ENCODE measurements at regions not wholly inside any gene's neighbourhood (a gene's known extent, or its start where the extent isn't known, plus 50 kb on each side); places are given as distances from the start of the nearest gene placed in this dataset.

DNA sequence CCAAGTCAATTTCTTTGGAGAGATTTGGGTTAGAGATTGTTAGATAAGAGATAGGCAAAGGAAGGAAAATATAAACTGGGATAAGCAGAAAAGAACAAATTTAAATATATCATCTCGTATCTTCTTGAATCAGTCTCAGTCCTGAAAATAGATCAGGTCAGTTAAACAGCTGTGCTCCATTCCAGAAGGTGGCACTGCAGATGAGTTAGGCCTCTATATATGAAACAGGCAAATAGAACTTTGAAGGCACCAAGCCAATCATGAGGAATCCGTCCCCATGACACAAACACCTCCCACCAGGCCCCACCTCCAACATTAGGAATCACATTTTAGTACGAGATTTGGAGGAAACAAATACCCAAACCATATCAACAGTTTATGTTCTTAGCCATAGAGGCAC is 605.5 kb upstream of the USP15 start:
- WGBS (ENCODE audit: insufficient coverage) = no CpG with 5 or more reads among the region's 3 CpGs
- H3K36me3 ChIP-seq (ENCODE audit: control insufficient read depth, insufficient read depth, low read length) = no peaks in the 10 kb centered on the region
- DNase-seq = peak; percentile 9

DNA sequence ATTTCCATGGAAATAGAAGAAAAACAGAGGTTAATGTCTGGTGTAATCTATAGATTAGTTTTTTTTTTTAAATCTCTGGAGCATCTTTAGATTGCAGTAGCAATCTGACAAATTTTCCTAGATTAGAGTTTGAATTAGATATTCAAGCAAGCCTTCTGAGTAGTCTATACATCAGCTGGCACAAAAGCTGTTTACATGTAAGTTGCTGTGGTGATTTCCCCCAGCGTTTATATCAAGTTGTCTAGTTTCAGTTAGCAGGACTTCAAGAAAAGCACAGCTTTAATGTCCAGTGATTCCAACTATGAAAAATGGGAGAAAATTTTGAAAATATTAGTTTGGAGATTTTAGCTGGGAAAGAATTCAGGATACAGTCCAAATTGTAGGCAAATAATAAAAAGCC is 605.0 kb upstream of the USP15 start:
- Histone ChIP-seq H3K27me3 (ENCODE audit: control insufficient read depth, insufficient read depth, low read length) (no peaks in the 10 kb centered on the region), H3K4me3 (ENCODE audit: low read length) (no peak overlapping the region), H3K4me1 (ENCODE audit: control insufficient read depth, insufficient read depth, low read length) (no peaks in the 10 kb centered on the region), H3K9me3 (replicated peaks; ENCODE audit: control insufficient read depth, low read depth, low read length) (no peaks in the 10 kb centered on the region), H3K36me3 (ENCODE audit: control insufficient read depth, insufficient read depth, low read length) (no peaks in the 10 kb centered on the region), H3K27ac (ENCODE audit: low read length) (no peak overlapping the region)
- WGBS (ENCODE audit: insufficient coverage) = 33% methylated on average over 1 of the region's 1 CpG
- peak; percentile 3 for DNase-seq

More for the DNA sequence above, 605.5 kb upstream of the USP15 start:
- H3K27me3 ChIP-seq (ENCODE audit: control insufficient read depth, insufficient read depth, low read length) = no peaks in the 10 kb centered on the region
- no peak overlapping the region for H3K4me3 ChIP-seq (ENCODE audit: low read length)
- H3K27ac ChIP-seq (ENCODE audit: low read length) = no peak overlapping the region
- no peaks in the 10 kb centered on the region for H3K4me1 ChIP-seq (ENCODE audit: control insufficient read depth, insufficient read depth, low read length)
- H3K9me3 ChIP-seq (replicated peaks; ENCODE audit: control insufficient read depth, low read depth, low read length) = no peaks in the 10 kb centered on the region

DNA sequence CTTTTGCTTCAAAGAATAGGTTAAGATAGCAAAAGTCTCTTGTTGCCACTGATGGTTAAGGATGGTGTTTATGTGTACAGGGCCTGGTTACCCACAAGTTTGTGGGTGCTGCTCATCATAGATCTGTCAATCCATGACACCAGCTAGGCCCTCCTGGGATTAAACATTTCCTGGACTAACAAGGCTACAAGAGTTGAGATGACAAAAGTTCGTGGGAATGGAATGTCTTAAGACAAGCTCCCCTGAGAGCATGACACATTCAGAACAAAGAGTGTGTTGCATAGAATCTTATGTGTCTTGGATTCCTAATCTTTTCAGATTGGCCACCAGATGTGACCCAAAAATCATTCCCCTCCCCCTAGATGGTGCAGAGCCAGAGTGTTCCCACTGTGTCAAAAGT is 592.5 kb upstream of the USP15 start:
- WGBS (ENCODE audit: insufficient coverage) = no CpG with 5 or more reads among the region's 1 CpG
- no peaks in the 10 kb centered on the region for H3K27me3 ChIP-seq (ENCODE audit: control insufficient read depth, insufficient read depth, low read length)
- peak; percentile 6 for DNase-seq
- no peak overlapping the region for H3K27ac ChIP-seq (ENCODE audit: low read length)
- no peak overlapping the region for H3K4me3 ChIP-seq (ENCODE audit: low read length)
- H3K4me1 ChIP-seq (ENCODE audit: control insufficient read depth, insufficient read depth, low read length) = no peaks in the 10 kb centered on the region
- no peaks in the 10 kb centered on the region for H3K36me3 ChIP-seq (ENCODE audit: control insufficient read depth, insufficient read depth, low read length)
- peaks cover 20% of the 10 kb centered on the region for H3K9me3 ChIP-seq (replicated peaks; ENCODE audit: control insufficient read depth, low read depth, low read length)

DNA sequence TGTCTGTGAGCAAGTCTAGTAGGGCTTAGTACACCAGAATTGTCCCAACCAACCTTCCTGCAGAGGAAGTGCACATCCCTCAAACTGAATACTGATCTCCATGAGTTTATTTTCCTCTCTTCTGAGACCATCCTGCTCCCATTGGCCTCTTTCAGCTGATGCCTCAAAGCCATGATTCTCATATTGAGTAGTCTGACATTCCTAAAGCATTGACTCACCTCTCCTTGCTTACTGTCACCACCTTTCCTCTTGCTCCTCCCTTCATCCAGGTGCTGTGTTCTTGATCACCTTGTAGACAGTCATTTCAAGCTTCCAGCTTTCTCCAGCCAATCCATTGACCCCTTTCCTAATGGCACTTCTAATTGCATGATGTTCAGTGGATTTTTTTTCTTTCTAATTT is 583.7 kb upstream of the USP15 start:
- DNase-seq = no peak
- no peak overlapping the region for H3K4me3 ChIP-seq (ENCODE audit: low read length)
- peaks cover 3% of the 10 kb centered on the region for H3K9me3 ChIP-seq (replicated peaks; ENCODE audit: control insufficient read depth, low read depth, low read length)
- no peak overlapping the region for H3K27ac ChIP-seq (ENCODE audit: low read length)
- H3K36me3 ChIP-seq (ENCODE audit: control insufficient read depth, insufficient read depth, low read length) = no peaks in the 10 kb centered on the region
- H3K27me3 ChIP-seq (ENCODE audit: control insufficient read depth, insufficient read depth, low read length) = no peaks in the 10 kb centered on the region
- no peaks in the 10 kb centered on the region for H3K4me1 ChIP-seq (ENCODE audit: control insufficient read depth, insufficient read depth, low read length)

DNA sequence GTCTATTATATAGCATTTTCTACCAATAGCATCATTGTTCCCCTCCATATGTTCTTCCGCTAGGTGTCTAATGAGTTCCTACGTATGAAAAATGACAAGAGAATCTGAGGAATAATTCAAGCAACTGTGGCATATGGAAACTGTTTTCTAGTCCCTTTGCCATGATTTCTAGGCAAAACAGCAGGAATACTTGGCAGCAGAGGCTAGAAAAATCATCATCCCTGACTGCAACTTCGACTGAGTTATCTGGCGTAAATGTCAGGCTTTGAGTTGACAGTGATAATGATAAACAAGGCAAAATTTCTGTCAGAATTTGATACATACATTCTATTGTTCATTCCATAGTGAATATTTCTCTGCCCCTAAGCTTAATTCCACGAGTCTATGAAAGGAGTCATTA is 572.8 kb upstream of the USP15 start:
- no peaks in the 10 kb centered on the region for H3K9me3 ChIP-seq (replicated peaks; ENCODE audit: control insufficient read depth, low read depth, low read length)
- H3K36me3 ChIP-seq (ENCODE audit: control insufficient read depth, insufficient read depth, low read length) = no peaks in the 10 kb centered on the region
- H3K4me3 ChIP-seq (ENCODE audit: low read length) = no peak overlapping the region
- no peaks in the 10 kb centered on the region for H3K27me3 ChIP-seq (ENCODE audit: control insufficient read depth, insufficient read depth, low read length)
- H3K27ac ChIP-seq (ENCODE audit: low read length) = no peak overlapping the region
- 80% methylated on average over 1 of the region's 5 CpGs for WGBS (ENCODE audit: insufficient coverage)
- peak; percentile 14 for DNase-seq
- no peaks in the 10 kb centered on the region for H3K4me1 ChIP-seq (ENCODE audit: control insufficient read depth, insufficient read depth, low read length)

DNA sequence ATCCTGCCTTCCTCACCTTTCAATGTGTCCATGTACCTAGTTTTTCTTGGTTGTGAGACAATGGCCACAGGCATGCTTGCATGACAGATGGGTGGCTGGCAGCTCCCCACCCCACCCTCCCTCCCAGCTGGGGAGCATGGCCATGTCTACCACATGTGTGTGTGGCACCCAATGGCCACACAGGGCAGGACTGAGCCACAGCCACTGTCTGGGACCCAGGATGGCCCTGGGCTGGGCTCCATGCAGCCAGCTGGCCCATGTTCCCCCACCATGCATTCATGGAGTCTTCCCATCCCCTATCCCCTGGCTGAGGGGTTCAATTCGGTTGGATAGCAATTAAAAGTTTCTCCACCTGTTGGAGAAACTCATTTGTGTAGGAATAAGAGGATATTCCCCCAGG is 566.0 kb upstream of the USP15 start:
- no CpG with 5 or more reads among the region's 1 CpG for whole genome bisulfite sequencing (ENCODE audit: insufficient coverage)
- no peak for DNase-seq
- Histone ChIP-seq H3K27ac (ENCODE audit: low read length) (no peak overlapping the region), H3K27me3 (ENCODE audit: control insufficient read depth, insufficient read depth, low read length) (no peaks in the 10 kb centered on the region), H3K9me3 (replicated peaks; ENCODE audit: control insufficient read depth, low read depth, low read length) (peaks cover 21% of the 10 kb centered on the region), H3K36me3 (ENCODE audit: control insufficient read depth, insufficient read depth, low read length) (no peaks in the 10 kb centered on the region), H3K4me1 (ENCODE audit: control insufficient read depth, insufficient read depth, low read length) (no peaks in the 10 kb centered on the region), H3K4me3 (ENCODE audit: low read length) (no peak overlapping the region)

DNA sequence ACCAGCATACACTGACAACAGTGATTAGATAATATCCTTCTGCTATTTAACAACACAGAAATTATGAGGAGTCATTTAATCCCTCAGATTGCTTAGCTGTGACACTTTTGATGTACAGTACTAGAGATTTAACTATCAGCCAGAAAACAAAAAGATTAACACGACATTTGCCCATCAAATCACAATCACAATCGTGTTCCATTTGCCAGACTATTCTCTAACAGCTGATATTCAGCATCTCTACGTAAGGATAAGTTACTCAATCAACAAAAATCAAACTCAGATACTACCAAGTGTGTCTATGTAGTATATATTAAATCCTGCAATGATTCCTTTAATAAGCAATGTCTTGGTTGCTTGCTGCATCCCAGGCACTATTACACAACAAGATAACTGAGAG is 558.7 kb upstream of the USP15 start:
- no peak for DNase-seq
- H3K9me3 ChIP-seq (replicated peaks; ENCODE audit: control insufficient read depth, low read depth, low read length) = peaks cover 10% of the 10 kb centered on the region
- H3K36me3 ChIP-seq (ENCODE audit: control insufficient read depth, insufficient read depth, low read length) = no peaks in the 10 kb centered on the region
- H3K27ac ChIP-seq (ENCODE audit: low read length) = no peak overlapping the region
- whole genome bisulfite sequencing (ENCODE audit: insufficient coverage) = 40% methylated on average over 1 of the region's 3 CpGs
- no peaks in the 10 kb centered on the region for H3K27me3 ChIP-seq (ENCODE audit: control insufficient read depth, insufficient read depth, low read length)
- H3K4me3 ChIP-seq (ENCODE audit: low read length) = no peak overlapping the region
- H3K4me1 ChIP-seq (ENCODE audit: control insufficient read depth, insufficient read depth, low read length) = no peaks in the 10 kb centered on the region

DNA sequence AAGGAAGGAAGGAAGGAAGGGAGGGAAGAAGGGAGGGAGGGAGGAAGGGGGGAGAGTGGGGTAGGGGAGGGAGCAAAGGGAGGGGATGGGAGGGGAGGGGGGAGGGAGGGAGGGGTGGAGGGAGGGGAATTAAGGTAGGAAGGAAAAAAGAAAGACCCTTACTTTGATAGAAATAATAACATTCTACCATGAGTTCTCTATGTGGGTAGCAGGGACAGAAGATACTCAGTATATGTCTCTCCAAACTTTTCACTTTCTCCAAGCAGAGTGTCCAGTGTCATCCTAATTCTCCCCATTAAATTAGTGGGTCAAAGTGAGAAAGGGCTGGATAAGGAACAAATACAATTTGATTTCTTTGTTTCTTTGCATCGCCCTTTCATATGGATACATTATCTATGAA is 553.4 kb upstream of the USP15 start:
- no peak overlapping the region for H3K4me3 ChIP-seq (ENCODE audit: low read length)
- no peak overlapping the region for H3K27ac ChIP-seq (ENCODE audit: low read length)
- no CpG with 5 or more reads among the region's 1 CpG for WGBS (ENCODE audit: insufficient coverage)
- no peak for DNase-seq
- no peaks in the 10 kb centered on the region for H3K27me3 ChIP-seq (ENCODE audit: control insufficient read depth, insufficient read depth, low read length)
- no peaks in the 10 kb centered on the region for H3K9me3 ChIP-seq (replicated peaks; ENCODE audit: control insufficient read depth, low read depth, low read length)
- H3K4me1 ChIP-seq (ENCODE audit: control insufficient read depth, insufficient read depth, low read length) = no peaks in the 10 kb centered on the region
- H3K36me3 ChIP-seq (ENCODE audit: control insufficient read depth, insufficient read depth, low read length) = no peaks in the 10 kb centered on the region

DNA sequence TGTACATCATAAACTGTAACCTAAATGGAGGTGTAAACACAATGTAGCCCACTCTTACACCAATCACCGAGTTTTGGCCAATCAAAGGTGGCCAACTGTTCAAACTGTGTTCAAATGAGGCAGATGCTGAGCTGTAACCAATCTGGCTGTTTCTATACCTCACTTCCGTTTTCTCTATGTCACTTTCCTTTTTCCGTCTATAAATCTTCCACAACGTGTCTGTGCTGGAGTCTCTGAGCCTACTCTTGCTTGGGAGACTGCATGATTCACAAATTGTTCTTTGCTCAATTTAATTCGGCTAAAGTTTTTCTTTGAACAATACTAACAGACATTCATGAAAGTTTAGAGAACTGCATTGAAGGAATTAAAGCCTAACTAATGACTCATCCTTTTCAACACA is 547.1 kb upstream of the USP15 start:
- Histone ChIP-seq H3K27ac (ENCODE audit: low read length) (no peak overlapping the region), H3K36me3 (ENCODE audit: control insufficient read depth, insufficient read depth, low read length) (no peaks in the 10 kb centered on the region), H3K4me3 (ENCODE audit: low read length) (no peak overlapping the region), H3K4me1 (ENCODE audit: control insufficient read depth, insufficient read depth, low read length) (no peaks in the 10 kb centered on the region), H3K9me3 (replicated peaks; ENCODE audit: control insufficient read depth, low read depth, low read length) (no peaks in the 10 kb centered on the region), H3K27me3 (ENCODE audit: control insufficient read depth, insufficient read depth, low read length) (no peaks in the 10 kb centered on the region)
- WGBS (ENCODE audit: insufficient coverage) = 72% methylated on average over 4 of the region's 5 CpGs
- no peak for DNase-seq

DNA sequence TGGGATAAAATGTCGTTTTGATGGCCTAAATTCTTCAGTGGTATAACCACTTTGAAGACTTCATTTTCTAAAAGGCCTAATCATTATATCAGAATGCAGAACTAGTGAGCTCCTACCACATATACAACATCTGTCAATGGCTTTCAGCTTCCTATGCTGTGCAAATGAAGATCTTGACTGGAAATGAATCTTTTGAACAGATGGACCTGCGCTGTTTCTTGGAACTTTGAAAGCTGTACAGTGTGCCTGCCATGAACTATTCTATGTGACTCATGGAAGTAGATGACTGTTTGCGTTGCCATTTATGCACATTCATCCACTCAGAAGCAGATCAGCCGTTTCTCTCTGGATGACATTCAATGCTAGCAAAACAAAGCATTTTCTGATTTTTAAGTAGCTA is 542.2 kb upstream of the USP15 start:
- DNase-seq = no peak
- 46% methylated on average over 2 of the region's 4 CpGs for WGBS (ENCODE audit: insufficient coverage)
- no peak overlapping the region for H3K27ac ChIP-seq (ENCODE audit: low read length)

DNA sequence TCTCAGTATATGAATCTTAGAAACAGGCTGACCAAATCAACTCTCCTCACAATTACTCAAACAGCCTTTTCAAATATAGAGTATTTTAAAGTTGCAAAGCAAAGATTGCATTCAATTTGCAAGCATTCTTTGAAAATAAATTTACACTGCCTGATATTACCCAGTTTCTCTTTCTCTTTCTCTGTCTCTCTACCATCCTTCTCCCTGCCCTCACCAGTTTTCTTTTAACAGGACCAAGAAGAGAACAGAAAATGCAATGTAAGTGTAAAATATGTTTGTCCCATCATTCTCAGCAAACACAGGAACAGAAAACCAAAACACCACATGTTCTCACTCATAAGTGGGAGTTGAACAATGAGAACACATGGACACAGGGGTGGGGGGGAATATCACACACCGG is 520.3 kb upstream of the USP15 start:
- Histone ChIP-seq H3K36me3 (ENCODE audit: control insufficient read depth, insufficient read depth, low read length) (no peaks in the 10 kb centered on the region), H3K4me3 (ENCODE audit: low read length) (no peak overlapping the region), H3K27ac (ENCODE audit: low read length) (no peak overlapping the region), H3K9me3 (replicated peaks; ENCODE audit: control insufficient read depth, low read depth, low read length) (no peaks in the 10 kb centered on the region), H3K27me3 (ENCODE audit: control insufficient read depth, insufficient read depth, low read length) (no peaks in the 10 kb centered on the region), H3K4me1 (ENCODE audit: control insufficient read depth, insufficient read depth, low read length) (no peaks in the 10 kb centered on the region)
- no peak for DNase-seq
- WGBS (ENCODE audit: insufficient coverage) = no CpG with 5 or more reads among the region's 1 CpG

More for the DNA sequence above, 542.2 kb upstream of the USP15 start:
- Histone ChIP-seq H3K27me3 (ENCODE audit: control insufficient read depth, insufficient read depth, low read length) (no peaks in the 10 kb centered on the region), H3K9me3 (replicated peaks; ENCODE audit: control insufficient read depth, low read depth, low read length) (no peaks in the 10 kb centered on the region), H3K4me1 (ENCODE audit: control insufficient read depth, insufficient read depth, low read length) (no peaks in the 10 kb centered on the region), H3K4me3 (ENCODE audit: low read length) (no peak overlapping the region), H3K36me3 (ENCODE audit: control insufficient read depth, insufficient read depth, low read length) (no peaks in the 10 kb centered on the region)

Data from muscle of leg (tissue), 3 donors.